Common myeloid progenitor, CD34-positive (primary cell): ENCODE measurements at regions not wholly inside any gene's neighbourhood (a gene's known extent, or its start where the extent isn't known, plus 50 kb on each side); places are given as distances from the start of the nearest gene placed in this dataset.
"Not testable (repeated sequence)": the region's sequence is repeated elsewhere in the genome, so short reads cannot be mapped to it uniquely, and the experiment has no call there.

ENCODE experiments used
- CTCF ChIA-PET: fragments of 350-600 bp; sonication (Branson Sonifier 250); formaldehyde crosslinking; loops from one replicate; lab custom pipeline; 2021; ENCODE audit warnings: antibody characterized with exemption; lab: Charles Lee
- POLR2A ChIA-PET: fragments of 350-600 bp; sonication (Branson Sonifier 250); formaldehyde crosslinking; loops from one replicate; lab custom pipeline; 2021; ENCODE audit warnings: antibody characterized with exemption; lab: Charles Lee
- DNase-seq, 3 donors: peaks; one replicate each; pipeline versions ENCODE4 v3.0.0 to v3.0.0-alpha.2; 2013
- H3K27ac ChIP-seq, 2 experiments: 1 replicate in 1 of 2; 2 replicates in 1 of 2; pipeline ENCODE4 v1.7.0; 2013; ENCODE audit warnings: inconsistent platforms in 2 of 2, low read length in 2 of 2, mild to moderate bottlenecking in 2 of 2, low read depth in 1 of 2, moderate library complexity in 1 of 2; ENCODE audit not compliant: severe bottlenecking in 2 of 2, insufficient read depth in 1 of 2, poor library complexity in 1 of 2
- H3K27me3 ChIP-seq, 5 experiments: replicated peaks in 2 of 5; 1 replicate in 3 of 5; 2 replicates in 2 of 5; pipeline versions ENCODE4 v1.6.1 to v1.7.0; 2013; ENCODE audit warnings: low read length in 4 of 5, mild to moderate bottlenecking in 2 of 5, moderate library complexity in 2 of 5, inconsistent platforms in 1 of 5; ENCODE audit not compliant: insufficient read depth in 5 of 5, control insufficient read depth in 4 of 5
- H3K36me3 ChIP-seq, 4 experiments: 1 replicate in 2 of 4; 2 replicates in 2 of 4; pipeline versions ENCODE4 v1.6.1 to v1.7.0; 2013; ENCODE audit warnings: low read length in 3 of 4, control low read depth in 1 of 4, mild to moderate bottlenecking in 1 of 4; ENCODE audit not compliant: control insufficient read depth in 4 of 4, insufficient read depth in 4 of 4
- H3K4me1 ChIP-seq, 4 experiments: 1 replicate in 3 of 4; 2 replicates in 1 of 4; pipeline versions ENCODE4 v1.6.1 to v1.7.1; 2013; ENCODE audit warnings: low read length in 3 of 4, mild to moderate bottlenecking in 3 of 4, control low read depth in 1 of 4, inconsistent platforms in 1 of 4, moderate library complexity in 1 of 4; ENCODE audit not compliant: control insufficient read depth in 4 of 4, insufficient read depth in 4 of 4; ENCODE audit errors: control extremely low read depth in 1 of 4
- H3K4me3 ChIP-seq, 7 experiments: 1 replicate in 4 of 7; 2 replicates in 3 of 7; pipeline versions ENCODE4 v1.5.1 to v1.7.0; 2013; ENCODE audit warnings: mild to moderate bottlenecking in 7 of 7, low read length in 6 of 7, moderate library complexity in 6 of 7, inconsistent platforms in 2 of 7, low read depth in 2 of 7, control low read depth in 1 of 7; ENCODE audit not compliant: insufficient read depth in 4 of 7, control insufficient read depth in 1 of 7; ENCODE audit errors: extremely low read depth in 1 of 7
- H3K9me3 ChIP-seq, 5 experiments: 1 replicate in 4 of 5; 2 replicates in 1 of 5; pipeline versions ENCODE4 v1.6.1 to v1.7.1; 2013; ENCODE audit warnings: low read length in 4 of 5, mild to moderate bottlenecking in 2 of 5, inconsistent platforms in 1 of 5, low read depth in 1 of 5, moderate library complexity in 1 of 5; ENCODE audit not compliant: control insufficient read depth in 4 of 5, insufficient read depth in 2 of 5; ENCODE audit errors: control extremely low read depth in 1 of 5
- WGBS: methylation state at CpG from one replicate; pipeline ENCODE4 v1.1.5; 2013; ENCODE audit not compliant: insufficient coverage; 5-methylcytosine and 5-hydroxymethylcytosine counted together

- POLR2A ChIA-PET: no interaction called here
- 86% methylated on average over 3 of the region's 5 CpGs for WGBS
- CTCF ChIA-PET: no interaction called here
Observed at GRCh38 chr13:42490676-42491075, 83.3 kb upstream of the TNFSF11 start.

GRCh38 chr13:42492372-42492920, 81.5 kb upstream of the TNFSF11 start:
- WGBS: 96% methylated on average over 4 of the region's 4 CpGs
- Histone ChIP-seq H3K4me3 (no peak overlapping the region), H3K27me3 (no peaks in the 10 kb centered on the region), H3K4me1 (peaks cover 6 to 20% (median 12%) of the 10 kb centered on the region in 4 experiments), H3K36me3 (no peaks in the 10 kb centered on the region), H3K27ac (no peak overlapping the region), H3K9me3 (no peaks in the 10 kb centered on the region)
- ChIA-PET POLR2A (no interaction called here), CTCF (no interaction called here)
- no peak for DNase-seq

More at GRCh38 chr13:42490676-42491075, 83.3 kb upstream of the TNFSF11 start:
- Histone ChIP-seq H3K4me1 (peaks cover 10 to 28% (median 20%) of the 10 kb centered on the region in 4 experiments), H3K27ac (no peak overlapping the region), H3K4me3 (no peak overlapping the region), H3K27me3 (no peaks in the 10 kb centered on the region), H3K36me3 (no peaks in the 10 kb centered on the region), H3K9me3 (no peaks in the 10 kb centered on the region)
- DNase-seq: no peak

- Histone ChIP-seq H3K4me3 (no peak overlapping the region), H3K9me3 (no peaks in the 10 kb centered on the region), H3K27me3 (no peaks in the 10 kb centered on the region), H3K36me3 (no peaks in the 10 kb centered on the region), H3K4me1 (peaks cover 5 to 20% (median 11%) of the 10 kb centered on the region in 4 experiments), H3K27ac (no peak overlapping the region)
- POLR2A ChIA-PET: no interaction called here
- CTCF ChIA-PET: no interaction called here
- 0% methylated on average over 1 of the region's 3 CpGs for WGBS
- DNase-seq: peak in 2 of 3 donors; percentile 23 to 45
Observed at GRCh38 chr13:42494157-42494556, 79.8 kb upstream of the TNFSF11 start.

- Histone ChIP-seq H3K36me3 (no peaks in the 10 kb centered on the region), H3K9me3 (no peaks in the 10 kb centered on the region), H3K4me1 (peaks cover 5 to 20% (median 11%) of the 10 kb centered on the region in 4 experiments), H3K27me3 (no peaks in the 10 kb centered on the region), H3K27ac (no peak overlapping the region), H3K4me3 (no peak overlapping the region)
- ChIA-PET CTCF (no interaction called here), POLR2A (no interaction called here)
- DNase-seq: no peak
Observed at GRCh38 chr13:42495255-42495654, 78.7 kb upstream of the TNFSF11 start.

GRCh38 chr13:42495751-42496150, 78.2 kb upstream of the TNFSF11 start:
- no peaks in the 10 kb centered on the region for H3K36me3 ChIP-seq
- H3K27ac ChIP-seq: no peak overlapping the region
- peaks cover 5 to 20% (median 11%) of the 10 kb centered on the region in 4 experiments for H3K4me1 ChIP-seq
- DNase-seq: no peak
- CTCF ChIA-PET: no interaction called here
- POLR2A ChIA-PET: no interaction called here
- WGBS: 86% methylated on average over 6 of the region's 7 CpGs
- H3K4me3 ChIP-seq: no peak overlapping the region
- peaks cover 0 to under 1% (median 0%) of the 10 kb centered on the region in 5 experiments for H3K9me3 ChIP-seq
- no peaks in the 10 kb centered on the region for H3K27me3 ChIP-seq

GRCh38 chr13:42496926-42497554, 76.9 kb upstream of the TNFSF11 start:
- CTCF ChIA-PET, POLR2A ChIA-PET, H3K4me3 ChIP-seq, H3K27ac ChIP-seq, DNase-seq, H3K36me3 ChIP-seq, H3K9me3 ChIP-seq, H3K27me3 ChIP-seq: not testable (repeated sequence)
- 100% methylated on average over 4 of the region's 10 CpGs for WGBS
- H3K4me1 ChIP-seq: peaks cover 5 to 20% (median 11%) of the 10 kb centered on the region in 4 experiments

GRCh38 chr13:42497798-42498197, 76.2 kb upstream of the TNFSF11 start:
- CTCF ChIA-PET: no interaction called here
- WGBS: no CpG with 5 or more reads among the region's 1 CpG

More at GRCh38 chr13:42497798-42498197, 76.2 kb upstream of the TNFSF11 start:
- H3K4me1 ChIP-seq: peaks cover 5 to 20% (median 11%) of the 10 kb centered on the region in 4 experiments
- POLR2A ChIA-PET: no interaction called here
- peak in 2 of 3 donors; percentile 69 to 79 for DNase-seq
- no peak overlapping the region for H3K4me3 ChIP-seq
- no peak overlapping the region for H3K27ac ChIP-seq
- peaks cover 0 to 4% (median 0%) of the 10 kb centered on the region in 5 experiments for H3K9me3 ChIP-seq
- H3K36me3 ChIP-seq: no peaks in the 10 kb centered on the region
- no peaks in the 10 kb centered on the region for H3K27me3 ChIP-seq
